HG02642 (cell line): ENCODE measurements at regions not wholly inside any gene's neighbourhood (a gene's known extent, or its start where the extent isn't known, plus 50 kb on each side); places are given as distances from the start of the nearest gene placed in this dataset.
A peak's percentile ranks its signal among the peaks of the same experiment; 100 is the strongest.

ENCODE experiments used
- ATAC-seq: cut with Tn5 transposase; IDR thresholded peaks from one replicate; pipeline ENCODE4 v1.9.1; 2021; ENCODE audit warnings: mild to moderate bottlenecking; ENCODE audit not compliant: unreplicated experiment, poor library complexity

DNA sequence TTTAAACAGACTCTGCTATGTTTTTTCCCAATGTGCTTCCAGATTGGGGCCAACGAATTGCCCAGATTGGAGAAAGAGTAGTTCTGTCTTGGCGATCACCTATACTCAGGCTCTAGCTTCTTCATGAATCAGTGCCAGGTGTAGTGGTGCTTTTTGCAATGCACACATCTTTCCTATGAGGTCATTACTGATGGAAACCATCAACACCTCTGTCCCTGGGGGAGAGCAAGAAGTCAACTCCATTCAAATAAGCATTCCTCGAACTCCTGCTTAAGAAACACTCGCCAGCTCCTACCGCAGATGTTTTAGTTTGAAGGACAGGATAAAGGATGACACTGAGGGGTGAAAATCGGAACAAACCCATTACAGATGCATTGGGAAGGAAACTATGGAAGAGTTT, 156.5 kb upstream of the DKK2 start:
- no peak for ATAC-seq

DNA sequence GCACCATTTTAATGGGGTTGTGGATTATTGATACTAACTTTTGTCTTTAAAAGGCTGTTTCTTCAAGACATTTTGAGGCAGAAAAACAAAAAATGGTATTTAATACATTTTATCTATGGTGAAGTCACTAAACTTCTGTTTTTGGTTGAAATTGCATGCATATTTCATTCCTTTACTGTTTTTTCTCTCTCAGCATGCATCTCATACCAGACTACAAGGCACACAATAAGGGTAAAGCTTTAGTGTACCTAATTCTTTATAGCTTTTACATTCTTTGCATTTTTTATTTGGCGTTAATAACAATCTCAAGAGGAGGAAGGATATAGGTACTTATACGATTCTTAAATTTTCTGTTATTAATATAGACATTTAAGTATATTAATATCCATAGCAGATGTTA, 151.0 kb upstream of the DKK2 start:
- ATAC-seq, result no peak

DNA sequence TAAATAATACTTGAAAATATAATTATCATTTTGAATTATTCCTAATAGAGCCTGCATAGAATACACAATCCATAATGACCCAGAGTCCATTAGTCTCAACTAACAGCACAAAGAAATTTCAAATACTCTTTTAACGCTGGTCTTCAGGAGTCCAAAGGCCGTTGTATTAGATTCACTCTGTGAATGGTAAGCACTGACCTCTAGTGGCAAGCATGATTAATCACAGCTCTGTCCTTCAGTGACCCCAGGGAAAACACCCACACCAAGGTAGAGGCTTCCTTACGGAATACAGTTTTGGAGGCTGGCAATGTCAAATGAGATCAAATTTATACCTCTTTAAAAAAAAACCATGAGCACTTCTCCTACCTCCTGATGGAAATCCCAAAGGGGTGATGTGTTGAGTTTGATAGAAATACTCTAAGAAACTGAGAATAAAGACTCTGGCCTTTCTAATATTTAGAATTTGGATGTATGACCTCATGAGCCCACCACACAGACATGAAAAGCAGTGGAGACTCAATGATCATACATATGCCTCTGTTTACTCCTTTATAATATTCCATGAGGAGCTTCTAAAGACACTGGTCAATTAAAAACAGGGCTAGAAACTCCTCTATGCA, 147.2 kb upstream of the DKK2 start:
- ATAC-seq, result peak; percentile 98

DNA sequence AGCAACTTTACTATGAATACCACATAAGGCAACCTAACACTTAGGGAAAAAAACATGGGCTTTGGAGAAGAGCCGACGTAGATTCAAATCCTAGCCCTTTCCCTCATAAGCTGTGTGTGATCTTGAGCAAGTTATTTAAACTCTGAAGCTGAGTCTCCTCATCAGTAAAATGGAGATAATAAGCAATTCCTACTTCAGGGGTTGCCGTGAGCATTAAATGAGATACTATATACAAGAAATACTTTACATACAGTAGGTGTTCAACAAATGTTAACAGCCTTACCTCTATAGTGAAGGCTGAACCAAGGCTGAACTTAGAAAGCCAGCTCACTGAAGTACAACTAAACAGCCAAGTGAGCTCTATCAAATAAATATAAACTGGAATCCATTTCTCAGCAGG, 146.2 kb upstream of the DKK2 start:
- no peak for ATAC-seq

DNA sequence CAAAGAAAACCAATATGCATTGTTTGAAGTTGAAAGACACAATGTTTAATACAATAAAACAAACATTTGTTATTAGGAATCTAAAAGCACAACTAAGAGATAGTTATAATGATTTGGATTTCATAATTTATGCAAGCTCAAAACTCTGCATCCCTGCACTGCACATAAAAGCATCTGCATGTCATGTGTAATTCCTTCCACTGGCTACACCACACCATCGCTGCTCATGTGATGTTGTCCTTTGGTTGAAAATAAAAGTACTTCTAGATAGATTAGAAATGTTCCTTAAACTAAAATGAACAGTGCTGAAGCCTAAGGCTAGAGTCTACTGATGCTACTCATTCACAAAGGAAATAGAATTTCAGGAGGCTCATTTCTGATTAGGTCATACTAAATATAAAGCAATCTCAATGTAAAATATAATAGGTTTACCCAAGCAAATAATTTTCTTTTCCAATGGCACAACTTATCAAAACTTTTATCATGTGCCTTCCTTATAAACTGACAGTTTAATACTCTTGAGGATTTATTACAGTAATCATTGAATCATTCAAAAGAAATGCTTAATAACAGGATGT, 130.8 kb upstream of the DKK2 start:
- ATAC-seq, result no peak

DNA sequence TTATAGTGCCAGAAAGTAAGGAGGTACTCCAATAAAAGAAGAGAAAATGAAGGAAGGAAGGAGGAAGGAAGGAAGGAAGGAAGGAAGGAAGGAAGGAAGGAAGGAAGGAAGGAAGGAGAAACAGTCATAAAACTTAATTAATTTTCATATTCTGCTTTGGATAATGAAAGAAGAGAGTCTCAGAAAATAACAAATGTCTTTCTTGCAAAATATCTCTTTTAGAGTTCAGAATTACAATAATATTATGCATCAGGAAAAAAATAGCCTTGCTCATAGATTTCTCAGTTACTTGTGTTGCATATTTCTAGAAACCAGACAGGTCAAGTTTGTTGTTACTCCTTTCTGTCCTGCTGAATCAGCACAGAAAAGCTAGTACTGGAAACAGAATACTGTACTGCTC, 130.1 kb upstream of the DKK2 start:
- ATAC-seq, result no peak

DNA sequence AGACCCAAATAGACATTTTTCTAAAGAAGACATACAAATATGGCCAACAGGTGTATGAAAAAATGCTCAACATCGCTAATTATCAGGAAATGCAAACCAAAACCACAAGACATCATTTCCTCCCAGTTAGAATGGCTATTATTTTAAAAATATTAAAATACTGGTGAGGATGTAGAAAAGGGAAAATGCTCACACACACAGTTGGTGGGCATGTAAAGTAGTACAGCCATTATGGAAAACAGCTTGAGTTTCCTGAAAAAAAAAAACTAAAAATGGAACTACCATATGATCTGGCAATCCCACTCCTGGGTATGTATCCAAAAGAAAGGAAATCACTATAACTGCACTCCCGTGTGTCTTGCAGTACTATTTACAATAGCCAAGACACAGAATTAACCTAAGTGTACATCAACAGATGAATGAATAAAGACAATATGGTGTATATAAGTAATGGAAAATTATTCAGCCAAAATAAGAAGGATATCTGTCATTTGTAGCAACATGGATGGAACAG, 128.9 kb upstream of the DKK2 start:
- no peak for ATAC-seq

DNA sequence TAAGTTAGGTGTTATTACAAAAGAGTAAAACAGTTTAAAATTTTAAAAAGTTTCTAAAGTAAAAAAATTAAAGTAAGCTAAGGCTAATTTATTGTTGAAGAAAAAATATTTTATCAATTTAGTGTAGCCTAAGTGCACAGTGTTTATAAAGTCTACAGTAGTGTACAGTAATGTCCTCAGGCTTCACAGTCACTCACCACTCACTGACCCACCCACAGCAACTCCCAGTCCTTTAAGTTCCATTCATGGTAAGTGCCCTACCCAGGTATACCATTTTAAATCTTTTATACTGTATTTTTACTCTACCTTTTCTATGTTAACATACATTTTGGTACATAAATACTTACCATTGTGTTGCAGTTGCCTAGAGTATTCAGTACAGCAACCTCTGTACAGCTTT, 120.3 kb upstream of the DKK2 start:
- no peak for ATAC-seq

DNA sequence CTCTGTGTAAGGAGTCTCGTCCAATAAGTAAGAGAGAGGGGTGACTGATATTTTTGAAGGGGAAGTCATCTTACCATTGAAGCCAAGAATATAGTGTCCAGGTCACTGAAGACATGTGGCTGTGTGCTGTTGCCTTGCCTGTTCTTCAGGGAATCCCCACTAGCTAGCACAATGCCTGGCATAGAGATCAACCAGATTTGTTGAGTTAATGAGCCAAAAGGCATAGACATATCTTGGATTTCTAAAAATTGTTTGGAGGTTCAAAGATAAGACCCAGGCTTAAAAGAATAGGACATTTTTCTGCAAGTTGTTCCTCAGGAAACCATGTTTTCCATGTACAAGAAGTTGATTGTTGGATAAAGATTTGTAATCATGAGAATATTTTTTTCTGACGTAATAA, 119.3 kb upstream of the DKK2 start:
- ATAC-seq, result no peak

DNA sequence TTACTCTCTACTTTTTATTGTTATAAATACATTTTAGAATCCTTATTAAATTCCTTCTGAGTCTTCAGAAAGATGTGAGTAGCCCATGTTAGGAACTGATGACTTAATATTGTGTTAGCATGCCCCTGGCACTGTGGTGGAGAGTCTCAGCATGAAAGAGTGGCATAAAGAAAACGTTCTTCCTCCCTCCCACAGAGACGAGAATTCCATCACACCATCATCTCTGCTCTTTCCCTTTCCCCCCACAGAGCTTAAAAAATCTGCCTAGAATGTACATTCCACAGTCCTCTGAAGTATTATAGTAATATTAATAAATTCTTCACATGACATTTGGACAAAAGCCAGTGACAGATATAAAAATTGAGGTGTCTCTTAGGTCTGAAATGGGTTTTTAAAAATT, 117.8 kb upstream of the DKK2 start:
- no peak for ATAC-seq

DNA sequence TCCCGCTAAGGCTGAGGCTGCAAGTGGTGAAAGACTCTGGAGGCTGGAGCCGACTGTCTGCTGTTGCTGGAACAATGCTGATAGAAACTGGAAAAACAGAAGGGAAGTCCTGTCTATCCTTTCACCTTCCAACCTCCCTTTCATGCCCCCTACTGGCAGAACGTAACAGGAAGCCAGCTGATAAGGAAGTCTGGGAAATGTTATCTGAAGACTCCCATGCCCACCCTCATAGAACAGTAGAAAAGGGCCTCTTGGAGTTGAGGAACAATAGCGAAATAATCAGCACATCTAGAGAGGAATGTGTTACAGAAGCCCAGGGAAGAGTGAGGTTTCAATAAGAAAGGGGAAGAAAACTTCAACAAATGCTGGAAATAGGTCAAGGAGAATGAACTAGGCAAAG, 117.1 kb upstream of the DKK2 start:
- ATAC-seq, result no peak

DNA sequence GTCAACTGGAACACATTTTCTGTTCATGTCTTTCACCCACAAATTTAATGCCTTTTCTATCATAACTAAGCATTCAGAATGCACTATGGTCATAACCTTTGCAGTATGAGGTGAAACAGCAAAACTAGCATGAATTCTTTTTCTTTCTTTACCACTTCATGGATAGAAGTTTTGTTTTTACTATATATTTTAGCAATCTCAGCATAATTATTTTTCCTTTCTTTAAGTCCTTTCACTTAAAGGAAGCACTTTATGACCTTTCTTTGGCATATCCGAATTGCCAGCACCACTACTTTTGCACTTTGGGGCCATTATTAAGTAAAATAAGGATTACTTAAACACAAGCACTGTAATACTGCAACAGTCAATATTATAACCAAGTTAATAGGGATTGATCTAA, 115.1 kb upstream of the DKK2 start:
- ATAC-seq, result no peak

DNA sequence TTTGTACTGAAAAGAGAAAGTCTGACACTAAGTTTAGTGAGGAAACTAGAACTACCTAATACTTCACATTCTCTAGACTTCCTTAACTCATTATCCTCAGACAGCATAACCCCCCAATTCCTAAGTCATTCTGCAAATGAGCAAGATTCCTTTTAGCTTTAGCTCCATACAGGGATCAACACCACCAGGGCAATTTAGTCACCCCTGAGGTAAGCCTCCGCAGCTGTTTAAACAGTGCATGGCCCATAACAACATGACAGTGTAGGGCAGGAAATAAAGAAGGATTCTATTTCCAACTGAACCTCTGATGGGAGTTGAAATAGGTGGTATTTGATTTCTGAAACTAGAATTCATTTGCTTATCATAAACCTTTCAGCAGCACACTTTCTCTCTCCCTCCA, 112.8 kb upstream of the DKK2 start:
- ATAC-seq, result no peak

DNA sequence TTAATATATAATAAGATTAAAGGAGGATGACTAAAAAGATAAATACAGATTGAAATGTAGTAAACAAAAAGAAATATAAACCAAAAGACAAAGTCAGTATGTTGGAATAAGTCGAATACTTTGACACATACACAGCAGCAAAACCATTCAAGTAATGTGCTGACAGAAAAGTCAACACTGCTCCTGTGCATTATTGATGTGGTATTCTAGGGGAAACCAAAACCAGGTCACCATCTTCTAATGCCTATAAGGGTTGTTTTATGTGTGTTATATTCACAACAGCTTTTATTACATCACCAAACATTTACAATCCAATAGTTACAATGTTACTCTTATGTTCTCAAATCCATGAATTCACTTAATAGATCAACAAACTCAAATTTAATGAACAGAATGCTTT, 111.8 kb upstream of the DKK2 start:
- no peak for ATAC-seq

DNA sequence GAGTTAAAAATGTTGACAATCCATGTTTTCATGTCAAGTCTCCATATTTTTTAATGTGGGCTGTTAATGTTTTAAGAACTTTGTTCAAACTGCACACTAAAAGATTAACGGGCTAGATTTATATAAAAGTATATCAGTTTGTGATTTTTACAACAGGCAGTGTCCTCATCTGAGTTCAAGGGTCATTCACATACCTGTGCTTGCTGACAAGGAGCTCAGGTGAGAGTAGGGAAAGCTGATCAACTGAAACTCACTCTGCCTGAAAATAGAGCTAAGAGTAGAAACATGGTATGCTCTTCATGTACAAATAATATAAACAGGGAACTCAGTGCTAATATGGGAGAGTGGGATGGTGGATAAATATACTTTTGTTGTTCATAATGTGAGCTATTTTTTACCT, 102.3 kb upstream of the DKK2 start:
- no peak for ATAC-seq

DNA sequence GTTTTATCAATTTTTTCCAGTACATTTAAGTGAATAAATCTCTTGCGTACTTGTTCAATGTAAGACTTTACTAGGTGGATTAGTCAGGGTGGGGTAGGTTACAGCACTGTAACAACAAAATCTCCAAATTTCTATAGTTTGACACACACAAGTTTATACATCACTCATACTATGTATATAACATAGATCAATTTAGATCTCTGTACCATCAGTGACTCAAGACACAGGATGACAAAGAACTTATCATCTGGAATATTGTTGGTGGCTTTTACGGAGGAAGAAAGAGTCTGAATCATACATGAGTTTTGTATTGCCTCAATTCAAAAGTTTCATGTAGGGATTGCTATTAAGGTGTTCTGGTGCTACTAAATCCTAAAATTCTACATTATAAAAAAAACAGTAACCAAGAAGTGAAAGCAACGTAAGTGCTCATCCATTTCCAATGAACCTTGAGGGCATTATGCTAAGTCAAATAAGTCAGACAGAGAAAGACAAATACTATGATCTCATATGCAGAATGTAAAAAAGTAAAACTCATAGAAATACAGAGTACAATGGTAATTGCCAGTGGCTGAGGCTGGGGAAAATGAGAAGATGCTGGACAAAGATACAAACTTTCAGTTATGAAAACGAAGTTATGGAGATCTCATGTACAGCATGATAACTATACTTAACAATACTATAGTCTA, 98.0 kb upstream of the DKK2 start:
- ATAC-seq, result no peak

DNA sequence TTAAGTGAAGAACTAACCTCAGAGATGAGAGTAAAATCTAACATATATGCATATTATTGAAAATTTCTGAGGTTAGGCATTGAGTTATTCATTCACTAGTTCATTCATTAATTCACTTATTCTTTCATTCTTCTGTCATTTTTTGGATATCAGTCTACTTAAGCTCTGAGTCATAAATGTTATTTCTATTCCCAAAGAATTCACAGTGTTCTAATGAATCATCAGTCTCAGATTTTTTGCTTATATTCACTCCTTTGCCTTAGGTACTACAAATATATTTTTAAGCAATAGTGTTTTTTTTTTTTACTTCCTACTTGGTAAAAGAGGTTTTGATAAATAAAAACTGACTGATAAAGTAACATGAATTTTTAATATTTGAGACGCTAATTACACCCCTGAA, 95.2 kb upstream of the DKK2 start:
- ATAC-seq, result no peak

DNA sequence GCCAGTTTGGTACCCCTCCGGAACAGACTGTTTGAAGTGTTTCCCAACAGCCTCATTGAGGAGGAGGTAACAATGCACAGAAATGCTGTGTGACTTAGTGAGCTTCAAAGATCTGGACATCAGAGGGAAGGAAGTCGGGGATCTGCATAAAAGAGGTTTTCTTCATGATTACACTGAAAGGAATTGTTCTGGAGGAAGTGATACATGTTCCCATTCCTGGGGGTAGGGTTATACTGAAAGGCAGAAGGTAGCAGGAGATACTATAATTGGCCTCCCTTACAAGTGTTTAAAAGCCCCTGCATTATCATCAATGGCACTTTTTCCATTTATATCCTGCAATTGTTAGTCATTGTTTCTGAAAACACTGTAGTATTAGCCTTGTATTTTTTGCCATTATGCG, 94.0 kb upstream of the DKK2 start:
- ATAC-seq, result no peak

DNA sequence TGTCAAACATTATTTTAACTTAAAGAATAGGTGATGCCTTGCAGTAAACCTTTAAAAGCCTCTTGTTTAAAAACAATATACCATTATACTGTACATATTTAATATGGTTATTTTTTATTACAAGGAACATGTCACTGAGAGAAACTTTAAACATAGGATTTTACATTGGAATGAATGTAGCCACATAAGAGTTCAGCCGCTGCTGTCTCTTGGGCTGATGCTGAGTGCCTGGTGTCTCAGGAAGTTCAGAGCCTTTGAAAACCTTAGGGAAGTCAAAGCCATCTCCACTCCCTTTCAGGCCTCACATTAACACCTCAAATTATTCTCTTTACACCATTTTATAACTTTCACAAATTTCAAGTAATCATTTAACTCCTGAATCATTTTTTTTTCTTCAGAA, 93.5 kb upstream of the DKK2 start:
- no peak for ATAC-seq

DNA sequence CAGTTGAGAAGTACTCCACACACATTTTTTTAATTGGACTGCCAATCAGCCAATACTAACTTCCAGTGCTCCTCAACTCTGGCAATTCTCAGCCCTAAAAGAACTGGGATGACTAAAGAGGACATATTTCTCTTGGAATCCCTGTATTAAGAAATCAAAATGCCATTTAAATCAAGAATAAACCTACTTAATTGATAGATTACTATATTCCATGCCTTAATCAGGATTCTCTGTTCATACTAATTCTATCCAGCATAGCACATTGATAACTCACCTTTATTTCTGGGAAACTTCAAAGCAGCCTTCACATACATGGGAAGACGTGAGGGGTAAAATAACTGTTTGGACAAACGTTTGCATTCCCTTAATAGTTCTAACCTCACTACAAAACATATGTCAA, 93.0 kb upstream of the DKK2 start:
- ATAC-seq, result no peak

DNA sequence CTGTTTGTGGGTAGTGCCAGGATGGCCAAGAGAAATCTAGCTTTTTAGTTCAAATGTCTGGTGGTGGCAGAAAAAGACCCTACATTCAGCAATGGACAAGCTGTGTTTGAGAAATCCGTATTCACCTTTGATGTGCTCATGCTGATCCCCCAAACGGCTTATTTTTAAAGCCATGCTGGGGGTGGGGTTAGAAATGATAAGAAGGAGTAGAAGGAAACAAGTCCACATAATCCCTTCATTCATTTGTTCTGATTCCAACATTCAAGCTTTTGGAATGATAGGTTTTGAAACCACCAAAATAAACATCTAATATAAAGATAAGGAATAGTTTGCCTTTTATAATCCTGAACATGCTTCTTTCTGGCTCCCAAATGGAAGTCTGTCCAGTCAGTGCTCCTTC, 92.0 kb upstream of the DKK2 start:
- no peak for ATAC-seq

DNA sequence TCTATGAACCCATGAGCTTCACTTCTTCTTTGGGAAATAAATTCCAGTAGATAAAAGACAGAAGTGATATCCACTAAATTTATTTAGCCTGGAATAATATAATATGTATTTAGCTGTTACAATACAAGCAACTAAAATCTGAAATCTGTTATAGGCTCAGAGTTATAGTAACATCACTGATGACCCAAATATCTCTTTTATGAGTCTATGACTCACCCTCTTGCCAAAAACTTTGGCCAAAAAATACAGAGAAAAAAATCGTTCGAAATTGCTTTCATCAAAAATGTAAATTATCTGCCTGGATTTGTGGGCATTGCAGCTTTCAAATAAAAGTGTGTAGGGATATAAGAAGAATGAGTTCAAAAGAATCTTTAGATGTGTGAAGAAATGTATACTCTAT, 89.4 kb upstream of the DKK2 start:
- no peak for ATAC-seq
